ENCODE measurements at regions not wholly inside any gene's neighbourhood (a gene's known extent, or its start where the extent isn't known, plus 50 kb on each side); places are given as distances from the start of the nearest gene placed in this dataset.

GRCh38 chr3:111352585-111352984 lies 189.4 kb upstream of the CD96 start:
- no peaks in the 10 kb centered on the region for H3K79me2 ChIP-seq (ENCODE audit: low read length)
- H3F3A ChIP-seq (ENCODE audit: insufficient read depth, low read length) = no peaks in the 10 kb centered on the region
- H3K9ac ChIP-seq (ENCODE audit: low read length) = no peak overlapping the region
- H3K9me2 ChIP-seq (replicated peaks; ENCODE audit: insufficient read depth, low read length) = no peaks in the 10 kb centered on the region
- DNase-seq = no peak
- H3K27ac ChIP-seq (ENCODE audit: low read length) = no peak overlapping the region
- no peaks in the 10 kb centered on the region for H3K36me3 ChIP-seq (replicated peaks; ENCODE audit: insufficient read depth, low read length)
- no peak overlapping the region for H3K4me2 ChIP-seq (ENCODE audit: low read depth, low read length)
- H3K27me3 ChIP-seq (replicated peaks; ENCODE audit: insufficient read depth, low read length) = no peaks in the 10 kb centered on the region
- H4K20me1 ChIP-seq (ENCODE audit: insufficient read depth, low read length) = no peaks in the 10 kb centered on the region
- no peak overlapping the region for H3K4me3 ChIP-seq (ENCODE audit: low read length)
- H3K9me3 ChIP-seq (replicated peaks; ENCODE audit: insufficient read depth, low read length) = no peaks in the 10 kb centered on the region
- no peak overlapping the region for H2AFZ ChIP-seq (ENCODE audit: low read length)
- no peak for TF ChIP-seq EZH2phosphoT487 (IDR thresholded peaks at IDR 0.05; ENCODE audit: low read length)
- TF ChIP-seq, protein P1, sequence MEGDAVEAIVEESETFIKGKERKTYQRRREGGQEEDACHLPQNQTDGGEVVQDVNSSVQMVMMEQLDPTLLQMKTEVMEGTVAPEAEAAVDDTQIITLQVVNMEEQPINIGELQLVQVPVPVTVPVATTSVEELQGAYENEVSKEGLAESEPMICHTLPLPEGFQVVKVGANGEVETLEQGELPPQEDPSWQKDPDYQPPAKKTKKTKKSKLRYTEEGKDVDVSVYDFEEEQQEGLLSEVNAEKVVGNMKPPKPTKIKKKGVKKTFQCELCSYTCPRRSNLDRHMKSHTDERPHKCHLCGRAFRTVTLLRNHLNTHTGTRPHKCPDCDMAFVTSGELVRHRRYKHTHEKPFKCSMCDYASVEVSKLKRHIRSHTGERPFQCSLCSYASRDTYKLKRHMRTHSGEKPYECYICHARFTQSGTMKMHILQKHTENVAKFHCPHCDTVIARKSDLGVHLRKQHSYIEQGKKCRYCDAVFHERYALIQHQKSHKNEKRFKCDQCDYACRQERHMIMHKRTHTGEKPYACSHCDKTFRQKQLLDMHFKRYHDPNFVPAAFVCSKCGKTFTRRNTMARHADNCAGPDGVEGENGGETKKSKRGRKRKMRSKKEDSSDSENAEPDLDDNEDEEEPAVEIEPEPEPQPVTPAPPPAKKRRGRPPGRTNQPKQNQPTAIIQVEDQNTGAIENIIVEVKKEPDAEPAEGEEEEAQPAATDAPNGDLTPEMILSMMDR (IDR thresholded peaks at IDR 0.05; ENCODE audit: low read length) = no peak
- TF ChIP-seq EZH2 (optimal IDR thresholded peaks at IDR 0.05; ENCODE audit: low read depth, low read length) = no peak
- no peaks in the 10 kb centered on the region for H3K4me1 ChIP-seq (ENCODE audit: low read length)

DNA sequence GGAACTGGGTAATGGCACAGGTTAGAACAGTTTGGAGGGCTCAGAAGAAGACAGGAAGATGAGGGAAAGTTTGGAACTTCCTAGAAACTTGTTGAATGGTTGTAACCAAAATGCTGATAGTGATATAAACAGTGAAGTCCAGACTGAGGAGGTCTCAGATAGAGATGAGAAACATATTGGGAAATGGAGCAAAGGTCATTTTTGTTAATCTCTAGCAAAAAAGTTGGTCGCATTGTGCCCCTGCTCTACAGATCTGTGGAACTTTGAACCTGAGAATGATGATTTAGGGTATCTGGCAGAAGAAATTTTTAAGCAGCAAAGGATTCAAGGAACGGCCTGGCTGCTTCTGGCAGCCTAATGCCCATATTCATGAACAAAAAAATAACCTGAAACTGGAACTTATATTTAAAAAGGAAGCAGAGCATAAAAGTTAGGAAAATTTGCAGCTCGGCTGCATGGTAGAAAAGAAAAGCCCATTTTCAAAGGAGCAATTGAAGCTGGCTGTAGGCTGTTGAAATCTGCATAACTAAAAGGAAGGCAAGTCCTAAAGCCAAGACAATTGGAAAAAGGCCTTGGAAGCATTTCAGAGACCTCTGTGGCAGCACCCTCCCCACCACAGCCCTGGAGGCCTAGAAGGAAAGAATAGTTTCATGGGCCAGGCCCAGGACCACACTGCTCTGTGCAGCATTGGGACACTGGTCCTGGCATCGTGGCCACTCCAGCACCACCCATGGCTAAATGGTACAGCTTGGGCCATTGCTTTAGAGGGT lies 182.6 kb upstream of the CD96 start:
- H3K36me3 ChIP-seq (replicated peaks; ENCODE audit: insufficient read depth, low read length) = no peaks in the 10 kb centered on the region
- no peaks in the 10 kb centered on the region for H3K27me3 ChIP-seq (replicated peaks; ENCODE audit: insufficient read depth, low read length)
- H3K4me1 ChIP-seq (ENCODE audit: low read length) = no peaks in the 10 kb centered on the region
- DNase-seq = no peak
- no peaks in the 10 kb centered on the region for H3K9me3 ChIP-seq (replicated peaks; ENCODE audit: insufficient read depth, low read length)
- no peak overlapping the region for H2AFZ ChIP-seq (ENCODE audit: low read length)
- TF ChIP-seq, protein P1 (IDR thresholded peaks at IDR 0.05; ENCODE audit: low read length) = no peak
- no peak overlapping the region for H3K4me2 ChIP-seq (ENCODE audit: low read depth, low read length)
- H3K27ac ChIP-seq (ENCODE audit: low read length) = no peak overlapping the region
- H3K9ac ChIP-seq (ENCODE audit: low read length) = no peak overlapping the region
- no peaks in the 10 kb centered on the region for H3K9me2 ChIP-seq (replicated peaks; ENCODE audit: insufficient read depth, low read length)
- no peaks in the 10 kb centered on the region for H3K79me2 ChIP-seq (ENCODE audit: low read length)
- H3K4me3 ChIP-seq (ENCODE audit: low read length) = no peak overlapping the region
- H4K20me1 ChIP-seq (ENCODE audit: insufficient read depth, low read length) = no peaks in the 10 kb centered on the region
- H3F3A ChIP-seq (ENCODE audit: insufficient read depth, low read length) = no peaks in the 10 kb centered on the region

- Histone ChIP-seq H4K20me1 (ENCODE audit: insufficient read depth, low read length) (no peaks in the 10 kb centered on the region), H3K4me3 (ENCODE audit: low read length) (no peak overlapping the region), H3F3A (ENCODE audit: insufficient read depth, low read length) (no peaks in the 10 kb centered on the region), H3K79me2 (ENCODE audit: low read length) (no peaks in the 10 kb centered on the region), H2AFZ (ENCODE audit: low read length) (no peak overlapping the region), H3K4me1 (ENCODE audit: low read length) (no peaks in the 10 kb centered on the region), H3K36me3 (replicated peaks; ENCODE audit: insufficient read depth, low read length) (no peaks in the 10 kb centered on the region), H3K27ac (ENCODE audit: low read length) (no peak overlapping the region), H3K4me2 (ENCODE audit: low read depth, low read length) (no peak overlapping the region), H3K9me2 (replicated peaks; ENCODE audit: insufficient read depth, low read length) (no peaks in the 10 kb centered on the region), H3K27me3 (replicated peaks; ENCODE audit: insufficient read depth, low read length) (no peaks in the 10 kb centered on the region), H3K9ac (ENCODE audit: low read length) (no peak overlapping the region), H3K9me3 (replicated peaks; ENCODE audit: insufficient read depth, low read length) (no peaks in the 10 kb centered on the region)
- DNase-seq = no peak
- TF ChIP-seq EZH2 (optimal IDR thresholded peaks at IDR 0.05; ENCODE audit: low read depth, low read length) (no peak), EZH2phosphoT487 (IDR thresholded peaks at IDR 0.05; ENCODE audit: low read length) (no peak)
- TF ChIP-seq, protein P1 (IDR thresholded peaks at IDR 0.05; ENCODE audit: low read length) = no peak
Observed at GRCh38 chr3:111362381-111363009, 179.5 kb upstream of the CD96 start.
